CD4-positive, alpha-beta T cell treated with Interleukin-6 at 100 ng/mL for 8 hours (primary cell): ENCODE measurements at regions not wholly inside any gene's neighbourhood (a gene's known extent, or its start where the extent isn't known, plus 50 kb on each side); places are given as distances from the start of the nearest gene placed in this dataset.

Source experiments
- DNase-seq: peaks from one replicate; pipeline ENCODE4 v3.0.0-alpha.2; 2020; ENCODE audit warnings: mixed read lengths, low spot score

- no peak for DNase-seq
Measured at GRCh38 chr2:41853427-41854191, 194.2 kb upstream of the PKDCC start.

GRCh38 chr2:41854227-41854626 lies 193.6 kb upstream of the PKDCC start:
- DNase-seq: no peak

- DNase-seq: no peak
Measured at GRCh38 chr2:41856946-41857345, 190.9 kb upstream of the PKDCC start.

- DNase-seq: no peak
Measured at GRCh38 chr2:41859615-41860514, 188.0 kb upstream of the PKDCC start.

GRCh38 chr2:41863062-41863461 lies 184.8 kb upstream of the PKDCC start:
- DNase-seq: no peak

GRCh38 chr2:41865263-41865662 lies 182.6 kb upstream of the PKDCC start:
- DNase-seq: no peak

- DNase-seq: no peak
Measured at GRCh38 chr2:41867553-41867952, 180.3 kb upstream of the PKDCC start.

GRCh38 chr2:41869542-41870264 lies 178.1 kb upstream of the PKDCC start:
- peak; percentile 58 for DNase-seq

- no peak for DNase-seq
Measured at GRCh38 chr2:41870265-41870585, 177.6 kb upstream of the PKDCC start.

GRCh38 chr2:41871080-41871479 lies 176.7 kb upstream of the PKDCC start:
- no peak for DNase-seq

GRCh38 chr2:41872646-41873045 lies 175.2 kb upstream of the PKDCC start:
- no peak for DNase-seq

- DNase-seq: no peak
Measured at GRCh38 chr2:41873102-41874031, 174.5 kb upstream of the PKDCC start.

- DNase-seq: no peak
Measured at GRCh38 chr2:41877114-41877678, 170.6 kb upstream of the PKDCC start.

- DNase-seq: no peak
Measured at GRCh38 chr2:41878056-41878455, 169.8 kb upstream of the PKDCC start.

- DNase-seq: no peak
Measured at GRCh38 chr2:41878716-41879234, 169.0 kb upstream of the PKDCC start.

GRCh38 chr2:41879235-41879916 lies 168.4 kb upstream of the PKDCC start:
- no peak for DNase-seq

- DNase-seq: no peak
Measured at GRCh38 chr2:41880561-41881243, 167.1 kb upstream of the PKDCC start.

GRCh38 chr2:41881249-41881648 lies 166.6 kb upstream of the PKDCC start:
- no peak for DNase-seq

GRCh38 chr2:41884718-41885117 lies 163.1 kb upstream of the PKDCC start:
- no peak for DNase-seq

- no peak for DNase-seq
Measured at GRCh38 chr2:41886145-41886664, 161.6 kb upstream of the PKDCC start.
